ENCODE measurements at regions not wholly inside any gene's neighbourhood (a gene's known extent, or its start where the extent isn't known, plus 50 kb on each side); places are given as distances from the start of the nearest gene placed in this dataset.
"Not testable (repeated sequence)": the region's sequence is repeated elsewhere in the genome, so short reads cannot be mapped to it uniquely, and the experiment has no call there.

DNA sequence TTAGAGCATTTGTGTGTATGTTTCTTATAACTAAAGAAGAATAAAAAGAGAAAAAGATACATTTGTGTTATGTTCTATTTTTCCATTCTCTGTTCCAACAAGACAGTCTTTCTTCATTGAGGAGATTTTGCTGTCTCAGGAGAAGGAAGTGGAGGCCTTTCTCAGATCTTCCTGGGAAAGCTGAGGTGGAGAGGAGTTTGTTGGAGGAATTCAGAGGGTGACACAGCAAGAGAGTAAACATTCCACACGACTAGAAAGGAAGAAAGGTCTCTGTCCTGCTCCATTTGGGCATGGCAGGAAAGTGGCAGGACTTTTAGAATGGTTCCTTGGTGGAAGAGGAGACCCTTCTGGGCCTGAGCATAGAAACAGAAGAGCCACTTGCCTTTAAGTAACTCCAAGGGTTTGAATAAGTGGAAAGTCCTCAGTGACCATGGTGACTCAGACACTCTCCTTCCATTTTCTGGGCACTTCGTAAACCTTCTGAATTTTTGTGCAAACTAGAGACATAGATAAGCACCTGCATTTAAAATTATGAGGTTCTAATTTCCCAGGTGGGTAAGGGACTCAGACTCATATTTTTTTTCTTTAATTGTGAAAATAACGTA lies 52.3 kb upstream of the COL5A2 start:
- no peak for DNase-seq

DNA sequence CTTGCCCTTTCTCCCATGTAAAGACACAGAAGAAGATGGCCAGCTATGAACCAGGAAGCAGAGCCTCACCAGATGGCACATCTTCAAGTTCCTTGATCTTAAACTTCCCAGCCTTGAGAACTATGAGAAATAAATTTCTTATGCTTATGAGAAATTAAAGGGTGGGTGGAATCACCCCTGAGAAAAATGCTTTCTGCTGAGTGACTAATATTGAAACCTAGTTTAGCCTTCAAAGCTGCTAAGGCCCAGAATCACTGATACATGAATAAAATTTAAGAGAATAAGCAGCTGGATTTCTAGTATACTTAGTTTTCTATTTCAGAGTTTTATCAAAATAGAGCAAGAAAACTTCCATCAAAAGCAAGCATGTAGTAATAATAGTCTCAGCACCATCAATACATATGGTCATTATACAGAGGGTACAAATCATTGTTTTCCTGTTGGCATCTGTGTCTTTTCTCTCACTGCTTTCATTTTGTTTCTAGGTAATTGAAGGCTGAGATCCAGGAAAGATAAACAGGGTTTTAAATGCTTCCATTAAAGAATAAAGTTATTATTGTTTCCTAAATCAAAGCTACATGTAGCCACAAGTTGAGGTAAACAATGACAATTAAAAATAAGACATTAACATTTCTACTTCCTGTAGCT lies 53.3 kb upstream of the COL5A2 start:
- DNase-seq, result no peak

DNA sequence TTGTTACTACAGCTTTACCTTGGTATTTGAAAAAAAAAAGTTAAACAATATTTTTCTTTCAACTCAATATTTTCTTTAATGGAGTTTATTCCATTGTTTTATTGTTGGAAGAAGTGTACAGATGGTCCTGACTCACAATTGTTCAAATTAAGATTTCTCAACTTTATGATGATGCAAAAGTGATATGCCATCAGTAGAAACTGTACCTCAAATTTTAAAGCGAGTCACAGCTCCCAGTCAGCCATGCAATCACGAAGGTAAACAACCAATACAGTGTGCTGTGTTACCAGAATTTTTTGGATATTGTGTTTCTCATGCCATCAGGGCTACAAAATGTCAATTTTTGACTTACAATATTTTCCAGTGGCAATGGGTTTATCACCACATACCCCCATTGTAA lies 54.0 kb upstream of the COL5A2 start:
- no peak for DNase-seq

DNA sequence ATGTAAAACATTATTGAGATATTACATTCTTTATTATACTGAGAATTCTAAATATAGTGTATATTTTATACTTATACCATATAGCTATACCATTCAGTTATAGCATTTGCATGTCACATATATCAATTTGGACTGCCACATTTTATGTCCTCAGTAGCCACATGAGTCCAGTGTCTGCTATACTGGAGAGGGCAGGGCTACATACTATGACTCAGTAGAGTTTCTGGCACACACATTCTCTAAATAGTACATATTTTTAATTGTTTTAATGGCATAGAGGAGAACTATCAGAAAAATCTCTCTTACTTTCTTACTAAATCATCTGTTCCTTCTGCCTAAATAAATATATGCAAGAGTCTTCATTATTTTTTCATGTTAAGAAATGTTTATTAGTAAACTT lies 55.4 kb upstream of the COL5A2 start:
- DNase-seq, result no peak

DNA sequence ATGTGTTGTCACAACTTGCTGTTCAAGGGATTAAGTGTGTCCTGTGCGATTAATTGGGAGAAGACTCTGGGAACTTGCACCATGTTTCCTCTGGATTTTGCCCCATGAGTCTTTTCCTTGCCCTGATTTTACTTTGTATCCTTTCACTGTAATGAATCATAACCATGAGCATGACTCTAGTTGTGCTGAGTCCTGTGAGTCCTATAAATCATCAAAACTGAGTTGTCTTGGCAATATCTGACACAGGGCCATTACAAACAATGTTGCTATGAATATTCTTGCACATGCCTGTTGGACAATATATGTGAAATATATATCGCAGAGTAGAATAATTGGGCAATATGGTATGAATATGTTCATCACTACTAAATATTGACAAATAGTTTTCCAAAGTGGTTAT lies 56.5 kb upstream of the COL5A2 start:
- DNase-seq, result no peak

DNA sequence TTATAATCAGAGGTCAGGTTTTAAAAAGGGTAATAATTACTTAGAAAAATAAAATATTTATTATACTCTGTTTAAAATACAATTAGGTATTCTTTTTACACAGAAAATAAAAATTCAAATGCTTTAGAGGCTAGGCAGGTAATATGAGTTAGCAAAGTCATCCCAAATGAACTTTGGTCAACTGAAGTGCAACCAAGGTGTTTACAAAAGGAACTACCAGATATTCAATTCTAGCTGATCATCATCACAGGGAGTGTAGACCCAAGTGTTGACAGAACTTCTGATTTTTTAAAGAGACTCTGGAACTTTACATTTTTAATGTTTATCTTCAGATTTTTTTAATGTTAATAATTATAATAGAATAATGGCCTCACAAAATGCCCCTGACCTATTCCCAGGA lies 59.3 kb upstream of the COL5A2 start:
- DNase-seq, result no peak

DNA sequence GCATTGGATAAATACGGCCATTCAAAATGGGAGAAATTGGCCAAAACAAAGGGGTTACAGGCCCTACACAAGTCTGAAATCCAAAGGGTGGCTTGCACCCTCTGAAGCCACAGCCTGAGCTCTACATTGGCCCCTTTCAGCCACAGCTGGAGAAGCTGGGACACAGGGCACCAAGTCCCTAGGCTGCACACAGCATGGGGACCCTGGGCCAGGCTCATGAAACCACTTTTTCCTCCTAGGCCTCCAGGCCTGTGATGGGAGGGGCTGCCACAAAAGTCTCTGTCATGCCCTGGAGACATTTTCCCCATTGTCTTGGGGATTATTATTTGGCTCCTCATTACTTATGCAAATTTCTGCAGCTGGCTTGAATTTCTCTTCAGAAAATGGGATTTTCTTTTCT lies 64.3 kb upstream of the COL5A2 start:
- DNase-seq, result not testable (repeated sequence)

DNA sequence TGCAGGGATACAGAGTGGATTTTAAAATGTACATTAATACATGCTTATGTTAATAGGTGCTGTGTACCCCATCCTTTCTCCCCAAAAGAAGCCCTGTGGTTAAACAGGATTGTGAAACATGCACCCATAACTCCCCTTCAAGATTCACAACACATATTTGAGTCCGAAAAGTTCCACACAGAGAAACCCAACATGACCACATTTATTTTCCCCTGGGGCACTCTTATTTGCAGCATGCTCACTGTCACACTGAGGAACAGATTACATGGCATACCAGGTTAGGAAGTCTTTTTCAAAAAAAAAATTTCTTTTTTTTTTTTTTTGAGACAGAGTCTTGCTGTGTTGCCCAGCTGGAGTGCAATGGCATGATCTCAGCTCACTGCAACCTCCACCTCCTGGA lies 67.7 kb upstream of the COL5A2 start:
- DNase-seq, result no peak

DNA sequence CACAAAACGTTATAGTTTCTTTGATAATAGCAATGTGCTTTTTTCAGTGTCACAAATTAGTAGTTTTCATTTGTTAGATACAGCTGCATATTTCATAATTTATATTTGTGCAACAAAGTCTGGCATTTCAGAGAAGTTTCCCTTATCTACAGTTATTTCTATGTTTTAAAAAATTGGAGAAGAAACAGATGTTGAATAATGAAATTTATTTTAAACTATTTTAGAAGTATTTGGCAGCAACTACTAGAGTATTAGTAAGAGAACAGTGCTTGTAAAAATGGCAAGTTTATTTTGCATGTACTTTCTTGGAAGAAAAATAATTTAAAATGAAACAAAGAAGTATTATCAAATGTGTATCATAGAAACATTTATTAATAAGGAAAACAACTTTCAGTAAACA lies 68.6 kb upstream of the COL5A2 start:
- no peak for DNase-seq

DNA sequence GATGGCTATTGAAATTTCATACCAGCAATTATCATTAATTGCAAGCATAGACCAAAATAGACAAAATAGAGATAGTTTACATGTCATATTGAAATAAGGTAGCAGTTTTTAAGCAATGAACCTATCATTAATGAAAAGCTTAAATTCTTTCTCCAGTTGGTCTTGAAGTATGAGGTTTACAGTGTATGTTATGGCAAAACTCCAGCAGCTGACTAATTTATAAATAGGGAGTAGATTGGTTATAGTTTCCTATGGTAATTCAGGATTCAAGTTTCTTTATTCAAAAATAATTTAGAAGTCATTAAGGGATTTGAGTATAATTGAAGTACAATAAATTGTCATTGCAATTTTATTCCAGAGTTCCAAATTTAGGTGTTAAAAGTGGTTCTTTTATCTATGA lies 69.6 kb upstream of the COL5A2 start:
- no peak for DNase-seq

DNA sequence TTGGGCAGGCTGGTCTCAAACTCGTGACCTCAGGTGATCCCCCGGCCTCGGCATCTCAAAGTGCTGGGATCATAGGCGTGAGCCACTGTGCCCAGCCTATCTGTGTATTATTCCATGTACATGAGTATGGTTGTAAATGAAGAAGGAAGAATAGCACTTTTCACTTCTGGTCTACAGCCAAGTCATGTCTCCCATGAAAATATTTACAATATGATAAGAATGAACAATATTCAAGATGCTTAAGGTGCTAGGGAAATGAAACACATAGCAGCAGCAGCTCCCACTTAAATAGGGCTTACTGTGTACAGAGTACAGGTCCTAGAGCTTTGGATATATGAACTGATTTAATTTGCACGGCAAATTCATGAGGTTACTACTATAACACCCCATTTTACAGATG lies 70.3 kb upstream of the COL5A2 start:
- DNase-seq, result no peak

DNA sequence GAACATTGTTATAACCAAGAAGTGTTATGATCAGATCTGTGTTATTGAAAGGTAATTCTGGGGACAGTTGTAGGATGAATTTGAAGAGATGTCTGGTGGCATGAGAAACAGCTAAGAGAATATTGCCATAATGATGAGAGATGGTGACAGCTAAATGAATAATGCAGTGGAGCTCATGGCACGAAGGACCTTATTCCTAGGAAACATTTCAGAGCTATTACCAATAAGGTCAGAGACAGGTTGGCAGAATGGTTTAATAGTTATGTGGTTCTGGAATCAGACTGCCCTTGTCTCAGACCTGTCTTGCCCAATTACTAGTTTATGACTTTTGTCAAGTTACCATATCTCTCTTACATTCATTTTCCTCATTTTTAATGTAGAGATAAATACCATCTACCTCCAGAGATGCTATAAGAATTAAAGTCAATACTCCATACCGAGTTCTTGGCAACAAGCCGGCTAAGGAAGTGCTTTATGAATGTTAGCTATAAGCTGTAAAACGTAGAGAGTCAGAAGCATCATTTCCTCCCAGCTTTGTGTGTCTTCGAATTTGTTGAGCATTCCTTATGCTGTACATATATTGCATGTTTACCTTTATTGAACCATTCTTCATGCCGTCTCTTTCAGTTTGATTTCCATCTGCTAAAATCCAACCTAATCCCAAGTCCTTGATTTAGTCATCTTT lies 73.6 kb upstream of the COL5A2 start:
- no peak for DNase-seq

DNA sequence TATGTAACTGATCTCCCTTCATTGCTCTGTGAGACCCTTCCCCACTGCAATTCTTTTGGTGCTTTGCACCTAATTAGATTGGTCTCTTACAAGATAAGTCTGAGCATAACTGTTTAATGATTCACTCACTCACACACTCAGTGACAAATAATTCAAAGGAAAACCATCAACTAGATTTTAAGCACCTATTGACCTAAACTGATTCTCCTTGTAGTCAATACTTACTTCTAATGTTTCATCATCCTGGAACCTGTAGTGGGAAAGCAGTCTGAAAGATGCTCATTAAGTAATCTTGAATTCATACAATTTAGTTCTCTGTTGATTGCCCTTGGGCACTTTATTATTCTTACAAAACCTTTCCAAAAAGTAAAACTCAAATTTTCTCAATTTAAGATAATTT lies 74.3 kb upstream of the COL5A2 start:
- no peak for DNase-seq

DNA sequence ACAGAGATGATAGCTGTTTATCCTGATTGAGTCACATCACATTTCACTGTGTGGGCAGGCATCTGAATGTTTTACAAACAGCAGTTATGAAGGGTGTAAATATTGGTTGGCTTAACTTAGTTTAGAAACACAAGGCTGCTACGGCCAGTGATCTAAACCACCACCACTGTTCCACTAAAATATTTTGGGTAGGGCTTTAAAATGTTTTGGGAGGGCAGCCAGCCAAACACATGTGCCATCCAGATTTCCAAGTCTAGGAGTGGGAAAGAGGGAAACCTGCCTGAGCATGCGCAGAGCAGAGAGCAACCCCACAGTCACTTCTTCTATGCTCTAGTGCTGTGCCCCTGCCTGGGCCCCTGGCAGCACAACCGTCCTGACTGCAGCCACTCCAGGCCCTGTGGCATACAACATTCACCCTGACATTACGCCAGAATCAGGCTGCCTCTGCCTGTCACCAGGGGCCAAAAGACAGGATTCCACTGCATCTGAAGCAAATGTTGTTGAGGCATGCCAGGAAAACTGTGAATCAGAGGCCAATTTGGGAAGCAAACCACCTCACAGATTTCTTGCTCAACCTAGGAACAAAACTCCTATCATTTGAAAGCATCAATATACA lies 74.8 kb upstream of the COL5A2 start:
- DNase-seq, result no peak

DNA sequence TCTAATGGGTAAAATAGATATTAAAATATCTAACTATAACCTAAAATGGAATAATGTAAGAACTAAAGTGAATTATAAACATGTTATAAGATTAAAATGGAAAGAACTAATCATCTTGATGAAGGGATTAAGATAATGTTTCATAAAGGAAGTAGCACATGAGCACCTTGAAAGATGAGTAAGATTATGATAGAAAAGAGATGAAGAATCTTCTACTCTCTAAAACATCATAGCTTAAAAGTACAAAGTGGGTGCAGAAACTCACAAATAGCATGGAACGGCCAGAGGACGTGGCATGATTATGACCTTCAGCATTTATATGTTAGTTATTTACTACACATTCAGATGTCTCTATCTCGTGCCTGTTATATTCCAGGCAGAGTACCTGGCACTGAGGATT lies 76.2 kb upstream of the COL5A2 start:
- DNase-seq, result no peak

DNA sequence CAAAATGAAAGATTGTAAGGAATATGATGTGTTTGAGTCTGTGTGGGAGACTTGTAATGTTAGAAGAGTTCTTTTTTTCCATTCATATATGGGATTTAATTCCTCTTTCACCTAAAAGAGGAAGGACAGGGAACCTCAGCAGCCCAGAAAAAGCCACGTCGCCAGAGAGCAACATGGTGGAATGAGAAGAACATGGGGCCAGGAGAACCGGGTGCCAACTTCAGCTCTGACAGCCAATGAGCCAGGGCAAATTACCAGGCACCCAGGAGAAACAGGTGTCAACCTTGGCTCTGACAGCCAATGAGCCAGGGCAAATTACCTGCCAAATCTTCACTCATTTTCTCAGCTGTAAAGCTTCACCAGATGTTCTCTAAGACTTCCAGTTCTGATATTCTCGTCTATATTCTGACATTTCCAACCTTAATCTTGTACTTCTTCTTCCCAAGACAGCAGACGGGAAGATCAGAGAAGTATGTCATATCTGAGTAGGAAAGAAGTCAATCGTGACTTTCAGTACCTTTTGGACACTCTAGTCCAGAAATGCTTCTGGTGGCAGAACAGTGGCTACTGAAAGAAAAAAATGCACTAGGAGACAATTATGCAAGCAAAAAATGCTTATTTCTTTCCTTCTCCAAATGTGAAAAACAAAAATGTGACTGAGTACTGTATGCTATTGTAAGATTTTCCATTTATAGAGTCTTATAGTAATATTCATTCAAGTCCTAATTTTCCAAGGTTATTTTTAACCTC lies 79.2 kb upstream of the COL5A2 start:
- no peak for DNase-seq

DNA sequence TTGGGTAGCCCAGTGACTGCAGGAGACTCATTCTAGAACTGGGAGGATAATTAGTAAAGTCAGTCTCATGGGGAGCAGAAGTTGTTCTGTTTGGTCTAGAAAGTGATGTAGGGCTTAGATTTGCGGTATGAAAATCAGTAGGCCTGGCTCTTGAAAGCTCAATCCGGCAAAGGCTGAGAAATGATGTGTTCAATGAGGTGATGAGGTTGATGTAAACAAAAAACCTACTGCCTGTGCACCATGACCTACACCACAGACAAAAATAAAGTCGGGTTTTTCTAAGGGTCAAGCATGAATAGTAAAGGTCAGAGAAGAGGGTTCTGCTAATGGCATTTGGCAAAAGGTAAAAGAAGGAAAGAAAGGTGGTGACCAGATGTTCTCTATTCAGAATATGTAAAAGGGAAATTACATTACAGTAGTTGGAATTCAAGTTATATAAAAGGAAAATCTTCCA lies 80.8 kb upstream of the COL5A2 start:
- DNase-seq, result no peak

DNA sequence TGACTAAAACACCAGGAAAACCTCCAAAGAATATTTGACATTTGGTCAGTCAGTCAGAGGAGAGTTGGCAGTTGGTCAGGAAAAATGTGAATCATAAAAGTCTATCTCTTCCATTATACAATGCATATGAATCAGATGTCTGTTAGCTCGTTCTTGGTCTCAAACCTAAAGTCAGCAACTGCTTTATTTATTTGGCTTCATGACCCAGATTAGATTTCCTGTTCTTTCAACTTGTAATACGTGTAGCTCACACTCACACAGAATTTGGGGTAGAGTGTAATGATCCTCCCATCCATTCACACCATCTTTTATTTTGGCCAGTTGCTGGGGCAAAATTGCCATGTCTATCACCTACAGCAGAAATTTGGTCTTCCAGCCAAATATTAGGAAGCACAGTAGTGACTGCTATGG lies 81.9 kb upstream of the COL5A2 start:
- no peak for DNase-seq

DNA sequence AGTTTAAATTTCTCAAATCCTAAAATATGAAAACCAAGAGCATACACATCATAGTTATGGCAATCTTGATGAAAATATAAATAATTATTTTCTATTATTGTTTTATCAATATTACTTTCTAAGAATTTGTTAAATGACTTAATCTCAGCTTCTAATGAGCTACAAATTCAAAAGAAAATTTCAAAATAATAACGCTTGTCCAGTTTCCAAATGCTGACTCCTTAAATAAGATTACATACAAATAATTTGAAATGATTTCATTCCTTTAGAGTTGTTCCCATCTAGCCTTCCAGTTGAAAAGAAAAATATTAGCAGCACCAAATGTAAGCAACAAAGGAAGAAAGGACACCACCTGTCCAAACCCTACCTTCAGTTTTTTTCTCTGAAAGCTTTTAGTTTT lies 82.4 kb upstream of the COL5A2 start:
- no peak for DNase-seq

DNA sequence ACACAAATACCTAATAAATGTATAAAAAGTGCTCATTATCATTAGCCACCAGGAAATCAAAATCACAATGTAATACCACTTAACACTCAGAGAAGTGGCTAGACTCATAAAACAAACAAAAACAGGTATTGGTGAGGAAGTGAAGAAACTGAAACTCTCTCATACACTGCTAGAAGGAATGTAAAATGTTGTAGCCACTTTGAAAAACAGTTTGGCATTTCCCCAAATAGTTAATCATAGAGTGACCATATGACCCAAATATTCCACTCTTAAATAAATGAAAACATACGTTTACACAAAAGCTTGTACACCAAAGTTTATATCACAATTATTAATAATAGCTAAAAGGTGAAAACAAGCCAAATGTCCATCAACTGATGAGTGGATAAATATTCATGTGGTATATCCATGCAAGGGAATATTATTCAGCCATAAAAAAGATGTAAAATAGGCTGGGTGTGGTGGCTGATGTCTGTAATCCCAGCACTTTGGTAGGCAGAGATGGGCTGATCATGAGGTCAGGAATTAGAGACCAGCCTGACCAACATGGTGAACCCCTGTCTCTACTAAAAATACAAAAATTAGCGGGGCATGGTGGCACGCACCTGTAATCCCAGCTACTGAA lies 86.2 kb upstream of the COL5A2 start:
- no peak for DNase-seq

DNA sequence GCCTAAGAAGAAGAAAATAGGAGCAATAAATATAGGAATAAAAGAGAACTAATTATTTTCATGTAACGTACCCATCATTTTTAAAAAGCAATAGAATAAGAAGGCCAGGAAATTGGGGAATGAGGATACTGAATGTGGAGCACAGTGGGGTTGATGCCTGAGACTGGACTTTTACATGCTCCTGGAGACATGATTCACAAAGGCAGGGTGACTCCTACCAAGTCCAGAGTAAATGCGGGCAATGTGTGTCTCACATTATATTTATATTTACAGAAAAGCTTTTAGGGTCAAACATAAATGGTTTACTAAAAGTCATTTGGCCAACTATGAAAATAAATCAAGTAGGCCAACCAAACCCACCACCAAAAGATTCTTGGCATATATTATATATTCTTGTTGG lies 87.9 kb upstream of the COL5A2 start:
- no peak for DNase-seq

DNA sequence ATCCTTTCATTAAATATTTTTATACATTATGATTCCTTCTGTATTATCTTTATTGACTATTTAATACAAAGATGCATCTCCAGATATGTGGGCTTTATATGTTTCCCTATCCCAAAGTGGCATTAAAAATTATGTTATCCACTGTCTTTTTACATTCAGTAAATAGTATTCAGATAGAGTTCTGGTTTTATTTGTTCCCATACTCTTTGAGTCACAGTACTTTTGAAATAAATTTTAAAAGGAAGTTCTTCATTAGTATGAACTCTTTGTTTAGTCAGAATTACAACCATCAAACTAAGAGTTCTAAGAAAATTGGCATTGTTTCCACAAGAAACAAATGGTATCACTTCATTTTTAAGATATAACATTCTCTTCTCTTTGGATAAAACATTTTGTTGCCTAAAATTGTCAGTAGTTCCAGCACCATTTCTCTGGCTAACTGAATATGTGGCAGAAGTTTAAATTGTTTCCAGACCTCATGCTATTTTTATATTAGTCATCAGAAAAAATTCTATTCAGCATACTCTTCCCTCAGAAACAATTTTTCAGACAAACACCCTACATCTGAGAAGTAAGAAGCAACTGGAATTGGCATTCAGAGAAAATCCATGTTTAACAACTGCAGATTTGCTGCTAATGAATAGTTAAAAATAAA lies 88.5 kb upstream of the COL5A2 start:
- no peak for DNase-seq

All from OCI-M1 (cell line).